Transverse colon (tissue), 4 donors: ENCODE measurements at regions not wholly inside any gene's neighbourhood (a gene's known extent, or its start where the extent isn't known, plus 50 kb on each side); places are given as distances from the start of the nearest gene placed in this dataset.

ENCODE experiments used
- EP300 ChIP-seq: sonication (generic); formaldehyde crosslinking; IDR thresholded peaks from one replicate; pipeline ENCODE4 v1.6.1; 2017; ENCODE audit warnings: antibody characterized with exemption, low read depth
- POLR2A ChIP-seq: fragments of 450-650 bp; IDR thresholded peaks from one replicate; pipeline ENCODE4 v1.6.1; 2016; ENCODE audit warnings: antibody characterized with exemption, mild to moderate bottlenecking, moderate library complexity
- POLR2AphosphoS5 ChIP-seq, 3 donors: sonication (generic); formaldehyde crosslinking; IDR thresholded peaks; one replicate each; pipeline ENCODE4 v1.6.1; 2016; ENCODE audit warnings: antibody characterized with exemption in 3 of 3
- TF ChIP-seq, protein P1 (sequence below), 5 experiments: fragments of 200-600 bp in 3 of 5; fragments of 450-650 bp in 2 of 5; sonication (generic) in 3 of 5; IDR thresholded peaks; 1 replicate in 2 of 5; 2 replicates in 3 of 5; pipeline ENCODE4 v1.5.1; 2016 to 2017; ENCODE audit warnings: antibody characterized with exemption in 5 of 5, inconsistent platforms in 3 of 5, mild to moderate bottlenecking in 2 of 5, moderate library complexity in 1 of 5

DNA sequence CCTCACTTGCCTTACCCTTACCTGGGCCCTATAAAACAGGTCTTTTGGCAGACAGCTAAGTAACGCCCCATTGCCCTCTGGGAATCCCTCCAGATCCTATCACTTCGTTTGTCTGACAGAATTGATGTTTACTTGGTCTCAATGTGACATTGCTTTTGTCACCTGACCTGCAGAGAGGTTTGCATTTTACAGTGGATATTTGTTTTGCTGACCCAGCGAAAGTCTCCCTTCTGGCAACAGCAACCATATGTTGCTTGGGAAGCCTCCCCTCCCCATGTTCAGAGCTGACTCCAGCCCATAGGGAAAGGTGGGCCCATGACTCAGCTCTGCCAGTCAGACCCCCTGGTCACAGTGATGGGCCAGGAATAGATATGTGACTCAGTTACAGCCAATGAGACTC is 54.0 kb upstream of the LARP1 start:
- TF ChIP-seq, protein P1, sequence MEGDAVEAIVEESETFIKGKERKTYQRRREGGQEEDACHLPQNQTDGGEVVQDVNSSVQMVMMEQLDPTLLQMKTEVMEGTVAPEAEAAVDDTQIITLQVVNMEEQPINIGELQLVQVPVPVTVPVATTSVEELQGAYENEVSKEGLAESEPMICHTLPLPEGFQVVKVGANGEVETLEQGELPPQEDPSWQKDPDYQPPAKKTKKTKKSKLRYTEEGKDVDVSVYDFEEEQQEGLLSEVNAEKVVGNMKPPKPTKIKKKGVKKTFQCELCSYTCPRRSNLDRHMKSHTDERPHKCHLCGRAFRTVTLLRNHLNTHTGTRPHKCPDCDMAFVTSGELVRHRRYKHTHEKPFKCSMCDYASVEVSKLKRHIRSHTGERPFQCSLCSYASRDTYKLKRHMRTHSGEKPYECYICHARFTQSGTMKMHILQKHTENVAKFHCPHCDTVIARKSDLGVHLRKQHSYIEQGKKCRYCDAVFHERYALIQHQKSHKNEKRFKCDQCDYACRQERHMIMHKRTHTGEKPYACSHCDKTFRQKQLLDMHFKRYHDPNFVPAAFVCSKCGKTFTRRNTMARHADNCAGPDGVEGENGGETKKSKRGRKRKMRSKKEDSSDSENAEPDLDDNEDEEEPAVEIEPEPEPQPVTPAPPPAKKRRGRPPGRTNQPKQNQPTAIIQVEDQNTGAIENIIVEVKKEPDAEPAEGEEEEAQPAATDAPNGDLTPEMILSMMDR (IDR thresholded peaks at IDR 0.05) = no peak
- TF ChIP-seq POLR2AphosphoS5 (IDR thresholded peaks at IDR 0.05) (no peak), EP300 (no peak), POLR2A (no peak)
